ENCODE measurements at regions not wholly inside any gene's neighbourhood (a gene's known extent, or its start where the extent isn't known, plus 50 kb on each side); places are given as distances from the start of the nearest gene placed in this dataset.

DNA sequence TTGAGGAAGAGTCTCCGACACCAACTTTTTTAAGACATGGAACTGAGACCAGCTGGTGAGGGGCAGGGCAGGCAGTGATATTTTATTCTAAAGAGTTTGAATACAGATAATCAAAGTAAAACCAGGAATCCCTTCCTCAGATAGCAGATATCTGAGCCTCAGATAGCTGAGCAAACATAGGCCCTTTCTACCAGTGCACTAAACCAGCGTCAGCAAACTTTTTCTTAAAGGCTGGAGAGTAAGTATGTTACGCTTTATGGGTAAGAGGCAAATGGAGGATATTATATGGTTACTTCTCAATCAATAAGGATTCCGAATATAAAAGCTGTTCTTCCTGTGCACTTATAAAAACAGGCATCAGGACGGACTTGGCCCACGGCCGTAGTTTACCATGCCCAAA is 73.9 kb downstream of the WNT5A start:
- in situ Hi-C loops (cut with HindIII; ENCODE audit: low sequenced_read_pairs): no loop called here
- no peak for DNase-seq (ENCODE audit: low spot score)

DNA sequence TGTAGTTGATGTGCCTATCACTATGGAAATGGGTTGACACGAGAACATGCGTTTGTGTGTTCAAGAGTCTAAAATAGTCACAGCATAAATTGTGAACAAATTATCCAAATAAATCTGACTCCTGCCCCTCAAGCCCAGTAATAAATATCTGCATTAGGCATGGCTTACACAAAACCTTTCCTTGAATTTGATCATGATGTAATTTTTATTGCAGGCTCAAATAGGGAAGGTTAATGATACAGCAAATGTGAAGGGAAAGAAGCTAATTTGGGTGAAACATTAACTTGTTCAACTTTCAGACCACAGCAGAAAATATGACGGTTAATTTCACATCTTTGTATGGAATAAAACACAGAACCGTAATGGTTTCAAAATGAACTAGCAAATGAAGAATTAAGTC is 74.6 kb downstream of the WNT5A start:
- in situ Hi-C loops (cut with HindIII; ENCODE audit: low sequenced_read_pairs): no loop called here
- DNase-seq (ENCODE audit: low spot score): no peak

- DNase-seq (ENCODE audit: low spot score): no peak
- in situ Hi-C loops (cut with HindIII; ENCODE audit: low sequenced_read_pairs): no loop called here
Measured at GRCh38 chr3:55409806-55410205, 77.3 kb downstream of the WNT5A start.

GRCh38 chr3:55408193-55408826 is 78.8 kb downstream of the WNT5A start:
- DNase-seq (ENCODE audit: low spot score): no peak
- in situ Hi-C loops (cut with HindIII; ENCODE audit: low sequenced_read_pairs): no loop called here

GRCh38 chr3:55407426-55407820 is 79.7 kb downstream of the WNT5A start:
- in situ Hi-C loops (cut with HindIII; ENCODE audit: low sequenced_read_pairs): no loop called here
- no peak for DNase-seq (ENCODE audit: low spot score)

DNA sequence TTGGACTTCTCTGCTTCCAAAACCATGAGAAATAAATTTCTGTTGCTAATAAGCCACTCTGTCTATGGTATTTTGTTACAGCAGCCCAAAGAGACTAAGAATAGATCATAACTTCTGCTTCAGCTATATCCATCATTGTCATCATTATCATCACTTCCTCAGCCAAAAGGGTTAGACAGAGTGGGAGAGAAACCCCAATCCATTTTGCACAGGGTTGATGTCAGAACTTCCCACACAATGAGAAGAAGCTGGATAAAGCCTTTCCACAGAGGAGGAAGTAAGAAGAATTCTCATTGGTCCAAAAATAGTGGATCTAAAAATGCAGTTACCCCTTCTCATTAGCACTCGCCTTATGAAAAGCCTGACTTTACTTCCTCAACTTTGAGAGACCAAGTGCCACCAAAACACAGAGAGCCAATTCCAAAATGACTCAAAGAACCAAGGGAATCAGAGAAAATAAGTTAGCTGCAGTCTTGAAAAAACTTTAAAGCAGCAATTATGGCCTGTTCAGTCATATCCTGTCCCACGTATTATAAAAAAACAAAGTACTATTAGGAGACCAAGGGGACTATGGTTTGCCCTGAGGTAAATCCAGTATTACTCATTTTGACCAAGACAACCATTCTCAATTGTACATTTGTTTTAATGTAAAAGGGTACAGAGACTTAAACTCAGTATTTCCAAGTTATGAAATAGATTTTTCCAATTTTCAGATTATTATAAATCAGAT is 80.2 kb downstream of the WNT5A start:
- in situ Hi-C loops (cut with HindIII; ENCODE audit: low sequenced_read_pairs): no loop called here
- DNase-seq (ENCODE audit: low spot score): no peak

DNA sequence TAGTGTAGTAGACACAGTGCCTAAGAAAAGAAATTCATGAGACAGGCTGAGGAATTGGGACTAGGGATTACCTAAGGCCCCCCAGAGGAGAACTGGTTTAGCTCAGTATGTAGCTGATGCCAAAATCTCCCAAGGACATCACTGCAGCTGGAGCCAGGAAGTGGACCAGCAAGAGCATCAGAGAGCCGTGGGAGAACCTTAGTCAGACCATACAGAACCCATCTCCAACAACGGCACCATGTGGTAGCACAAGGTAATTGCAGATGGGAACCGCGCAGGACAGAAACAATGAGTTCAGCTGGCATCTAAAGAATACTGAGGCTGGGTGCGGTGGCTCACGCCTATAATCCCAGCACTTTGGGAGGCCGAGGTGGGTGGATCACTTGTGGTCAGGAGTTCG is 81.7 kb downstream of the WNT5A start:
- in situ Hi-C loops (cut with HindIII; ENCODE audit: low sequenced_read_pairs): no loop called here
- DNase-seq (ENCODE audit: low spot score): no peak

- in situ Hi-C loops (cut with HindIII; ENCODE audit: low sequenced_read_pairs): no loop called here
- no peak for DNase-seq (ENCODE audit: low spot score)
Measured at GRCh38 chr3:55402886-55403609, 84.1 kb downstream of the WNT5A start.

GRCh38 chr3:55380561-55380960 is 106.5 kb downstream of the WNT5A start:
- in situ Hi-C loops (cut with HindIII; ENCODE audit: low sequenced_read_pairs): no loop called here
- DNase-seq (ENCODE audit: low spot score): no peak

GRCh38 chr3:55376753-55377347 is 110.3 kb downstream of the WNT5A start:
- DNase-seq (ENCODE audit: low spot score): no peak
- in situ Hi-C loops (cut with HindIII; ENCODE audit: low sequenced_read_pairs): no loop called here

DNA sequence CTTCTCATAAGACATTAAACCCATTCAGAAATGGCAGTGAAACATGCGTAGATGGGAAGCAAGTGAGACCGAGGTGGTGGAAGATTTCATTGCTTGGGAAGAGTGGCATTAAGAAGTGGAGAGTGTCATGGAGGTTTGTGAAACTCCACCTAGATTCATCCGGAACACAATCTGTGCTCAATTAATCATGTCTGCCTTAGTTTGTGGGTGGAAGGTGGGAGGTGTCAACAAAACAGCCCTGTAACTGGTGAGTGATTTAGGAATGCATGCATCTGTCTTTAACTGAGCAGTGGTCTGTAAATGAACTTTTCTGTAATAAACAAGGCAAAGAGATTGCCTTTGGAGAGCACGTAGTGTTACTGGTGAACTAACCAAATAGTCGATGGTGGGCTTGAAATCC is 113.7 kb downstream of the WNT5A start:
- in situ Hi-C loops (cut with HindIII; ENCODE audit: low sequenced_read_pairs): no loop called here
- DNase-seq (ENCODE audit: low spot score): no peak

GRCh38 chr3:55370272-55370671 is 116.8 kb downstream of the WNT5A start:
- in situ Hi-C loops (cut with HindIII; ENCODE audit: low sequenced_read_pairs): no loop called here
- no peak for DNase-seq (ENCODE audit: low spot score)

GRCh38 chr3:55369141-55369847 is 117.8 kb downstream of the WNT5A start:
- no peak for DNase-seq (ENCODE audit: low spot score)

GRCh38 chr3:55368366-55368765 is 118.7 kb downstream of the WNT5A start:
- DNase-seq (ENCODE audit: low spot score): no peak
- in situ Hi-C loops (cut with HindIII; ENCODE audit: low sequenced_read_pairs): no loop called here

More at GRCh38 chr3:55369141-55369847, 117.8 kb downstream of the WNT5A start:
- in situ Hi-C loops (cut with HindIII; ENCODE audit: low sequenced_read_pairs): no loop called here

DNA sequence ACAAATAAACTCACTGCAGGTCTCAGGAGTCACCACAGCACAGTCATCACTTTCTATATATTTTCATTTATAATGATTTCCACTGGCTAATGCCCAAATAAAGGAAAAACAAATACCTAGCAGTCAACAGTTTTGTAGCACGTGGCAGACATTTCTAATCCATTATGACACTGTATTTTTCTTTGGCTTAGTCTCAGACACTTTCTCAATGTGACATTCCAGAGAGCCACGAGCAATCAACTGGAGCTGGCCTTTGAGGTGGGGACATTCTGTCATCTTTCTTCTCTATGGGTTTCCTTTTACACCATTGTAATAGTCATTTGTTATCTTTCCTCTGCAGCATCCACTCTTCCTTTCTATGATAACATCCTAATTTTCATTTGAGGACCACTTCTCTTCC is 119.7 kb downstream of the WNT5A start:
- DNase-seq (ENCODE audit: low spot score): no peak
- in situ Hi-C loops (cut with HindIII; ENCODE audit: low sequenced_read_pairs): no loop called here

- no peak for DNase-seq (ENCODE audit: low spot score)
Measured at GRCh38 chr3:55364421-55364820, 122.7 kb downstream of the WNT5A start.

DNA sequence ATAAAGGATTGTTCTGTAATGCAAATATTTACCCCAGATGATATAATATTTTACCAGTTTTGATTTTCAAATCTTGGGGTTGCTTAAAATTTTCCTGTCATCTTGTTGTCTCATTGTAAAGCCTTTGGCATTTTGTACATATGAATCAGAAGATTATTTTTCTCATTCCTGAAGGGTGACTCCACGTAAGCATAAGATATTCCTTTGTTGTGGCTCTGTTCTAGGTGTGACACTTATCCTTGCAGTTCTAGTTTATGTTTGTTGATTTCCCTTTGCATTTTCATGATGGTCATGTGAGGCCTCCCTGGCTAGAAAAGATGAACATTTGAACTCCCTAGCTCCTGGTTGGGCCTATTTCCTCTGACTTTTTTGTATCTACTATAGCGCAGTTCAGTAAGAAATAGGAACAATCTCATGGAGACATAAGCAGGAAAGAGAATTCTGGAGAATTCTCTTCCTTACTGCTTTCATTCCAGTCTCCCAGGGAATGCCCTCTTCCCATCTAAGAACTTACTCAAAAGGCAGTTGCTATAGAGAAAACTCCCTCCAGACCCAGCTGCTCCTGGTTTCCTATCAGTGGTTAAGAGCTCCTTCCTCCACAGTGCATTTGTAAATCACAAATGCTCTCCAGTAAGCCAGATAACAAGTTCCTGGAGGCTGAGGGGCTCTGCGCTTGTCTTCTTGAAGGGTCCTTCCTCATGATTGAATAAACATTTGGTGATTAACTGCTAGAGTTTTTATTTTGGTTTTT is 124.7 kb downstream of the WNT5A start:
- in situ Hi-C loops (cut with HindIII; ENCODE audit: low sequenced_read_pairs): no loop called here

More at GRCh38 chr3:55364421-55364820, 122.7 kb downstream of the WNT5A start:
- in situ Hi-C loops (cut with HindIII; ENCODE audit: low sequenced_read_pairs): no loop called here

GRCh38 chr3:55357796-55358195 is 129.3 kb downstream of the WNT5A start:
- in situ Hi-C loops (cut with HindIII; ENCODE audit: low sequenced_read_pairs): no loop called here
- no peak for DNase-seq (ENCODE audit: low spot score)

More for the DNA sequence above, 124.7 kb downstream of the WNT5A start:
- DNase-seq (ENCODE audit: low spot score): no peak

GRCh38 chr3:55352668-55353067 is 134.4 kb downstream of the WNT5A start:
- DNase-seq (ENCODE audit: low spot score): no peak
- in situ Hi-C loops (cut with HindIII; ENCODE audit: low sequenced_read_pairs): no loop called here
